NCI-H1694 (cell line): ENCODE measurements at regions not wholly inside any gene's neighbourhood (a gene's known extent, or its start where the extent isn't known, plus 50 kb on each side); places are given as distances from the start of the nearest gene placed in this dataset.
"Not testable (repeated sequence)": the region's sequence is repeated elsewhere in the genome, so short reads cannot be mapped to it uniquely, and the experiment has no call there.

Source experiments
- DNase-seq: peaks from one replicate; lab custom pipeline; 2025; lab: John Stamatoyannopoulos, UW

DNA sequence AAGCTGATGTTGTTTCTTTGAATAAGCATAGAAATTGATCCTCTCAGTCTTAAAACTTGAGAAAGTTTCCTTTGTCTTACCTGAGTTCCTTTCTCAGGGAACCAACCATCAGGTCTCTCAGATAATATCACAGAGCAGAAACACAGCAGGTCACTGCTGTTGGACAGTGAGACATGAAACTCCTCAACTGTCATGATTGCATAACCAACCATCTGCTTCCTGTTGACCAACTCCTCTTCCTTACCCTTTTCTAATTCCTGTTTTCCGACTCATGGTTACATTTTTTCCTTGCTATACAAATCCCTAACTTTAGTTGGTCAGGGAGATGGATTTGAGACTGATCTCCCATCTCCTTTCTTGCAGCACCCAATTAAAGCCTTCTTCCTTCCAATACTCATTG, 845.3 kb downstream of the FAM181B start:
- DNase-seq: no peak

GRCh38 chr11:81887671-81888070, 846.0 kb downstream of the FAM181B start:
- no peak for DNase-seq

- no peak for DNase-seq
Measured at GRCh38 chr11:81886406-81887075, 847.1 kb downstream of the FAM181B start.

- DNase-seq: no peak
Measured at GRCh38 chr11:81874635-81875034, 859.0 kb downstream of the FAM181B start.

GRCh38 chr11:81870815-81871214, 862.8 kb downstream of the FAM181B start:
- no peak for DNase-seq

- DNase-seq: no peak
Measured at GRCh38 chr11:81870066-81870412, 863.6 kb downstream of the FAM181B start.

DNA sequence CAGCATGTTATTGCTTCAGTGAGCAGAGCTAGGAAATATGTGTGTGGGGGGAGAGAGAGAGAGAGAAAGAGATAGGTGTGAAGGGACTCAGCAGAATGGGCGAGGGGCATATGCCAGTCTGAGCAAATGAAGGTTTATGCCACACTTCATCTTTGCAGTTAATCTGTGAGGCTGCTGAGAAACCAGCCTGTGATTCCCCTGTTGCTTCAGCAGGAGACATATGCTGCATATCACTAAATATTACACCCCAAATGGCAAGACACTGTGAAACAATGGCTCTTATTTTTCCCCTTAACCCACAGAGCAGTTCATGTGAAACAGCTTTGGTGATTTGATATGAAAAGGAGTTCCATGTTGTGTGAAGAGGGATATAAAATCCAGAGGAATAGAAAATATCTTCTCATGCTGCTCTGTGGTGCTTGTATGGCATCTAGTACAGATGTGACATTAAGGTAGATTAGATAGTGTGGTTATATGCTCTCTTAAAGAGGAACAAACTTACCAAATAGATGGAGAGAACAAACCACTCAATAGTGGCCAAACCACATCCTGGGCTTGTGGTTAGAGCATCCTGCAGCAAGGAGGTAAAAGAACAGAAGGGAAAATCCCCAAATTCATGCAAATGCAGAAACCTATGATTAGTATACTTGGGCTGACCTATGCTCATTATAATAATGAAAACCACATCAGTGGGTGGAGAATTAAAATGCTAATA, 864.2 kb downstream of the FAM181B start:
- no peak for DNase-seq

GRCh38 chr11:81866896-81867295, 866.8 kb downstream of the FAM181B start:
- no peak for DNase-seq

- no peak for DNase-seq
Measured at GRCh38 chr11:81857386-81857785, 876.3 kb downstream of the FAM181B start.

GRCh38 chr11:81853791-81854190, 879.9 kb downstream of the FAM181B start:
- DNase-seq: no peak

- DNase-seq: peak; percentile 63
Measured at GRCh38 chr11:81852896-81853295, 880.8 kb downstream of the FAM181B start.

DNA sequence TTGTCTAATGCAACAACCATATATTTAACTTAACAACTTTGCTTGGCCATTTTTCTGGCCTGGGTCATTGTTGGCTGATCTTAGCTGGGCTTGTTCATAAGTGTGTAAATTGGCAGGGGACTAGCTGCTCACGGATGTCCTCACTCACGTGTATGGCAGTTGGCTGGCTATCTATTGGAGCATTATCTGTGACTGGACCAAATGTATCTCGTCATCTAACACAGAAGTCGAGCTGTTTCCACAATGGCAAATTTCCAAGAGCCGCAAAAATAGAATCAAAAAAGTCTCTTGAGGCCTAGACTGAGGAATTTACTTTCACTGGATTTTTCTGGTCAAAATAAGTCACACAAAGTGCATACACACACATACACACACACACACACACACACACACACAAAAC, 893.3 kb downstream of the FAM181B start:
- DNase-seq: no peak

- no peak for DNase-seq
Measured at GRCh38 chr11:81839976-81840375, 893.7 kb downstream of the FAM181B start.

GRCh38 chr11:81839016-81839415, 894.6 kb downstream of the FAM181B start:
- DNase-seq: no peak

- no peak for DNase-seq
Measured at GRCh38 chr11:81829976-81830375, 903.7 kb downstream of the FAM181B start.

- DNase-seq: no peak
Measured at GRCh38 chr11:81825346-81825745, 908.3 kb downstream of the FAM181B start.

DNA sequence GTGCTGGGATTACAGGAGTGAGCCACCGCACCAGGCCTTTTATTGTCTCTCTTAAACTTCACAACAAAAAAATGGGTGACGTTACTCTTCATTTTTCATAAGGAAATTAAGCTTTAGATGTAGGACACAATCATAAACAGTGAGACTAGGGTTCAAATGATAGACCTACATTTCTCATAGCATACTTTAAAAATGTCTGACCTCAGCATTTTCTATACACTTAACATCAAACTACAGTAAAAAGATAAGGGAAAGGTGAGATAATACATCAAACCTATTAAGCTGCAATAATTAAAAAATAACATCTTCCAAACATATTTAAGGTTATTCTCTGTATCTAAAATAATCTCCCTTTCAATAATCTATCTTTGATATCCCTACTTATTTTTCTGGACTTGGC, 914.2 kb downstream of the FAM181B start:
- DNase-seq: no peak

DNA sequence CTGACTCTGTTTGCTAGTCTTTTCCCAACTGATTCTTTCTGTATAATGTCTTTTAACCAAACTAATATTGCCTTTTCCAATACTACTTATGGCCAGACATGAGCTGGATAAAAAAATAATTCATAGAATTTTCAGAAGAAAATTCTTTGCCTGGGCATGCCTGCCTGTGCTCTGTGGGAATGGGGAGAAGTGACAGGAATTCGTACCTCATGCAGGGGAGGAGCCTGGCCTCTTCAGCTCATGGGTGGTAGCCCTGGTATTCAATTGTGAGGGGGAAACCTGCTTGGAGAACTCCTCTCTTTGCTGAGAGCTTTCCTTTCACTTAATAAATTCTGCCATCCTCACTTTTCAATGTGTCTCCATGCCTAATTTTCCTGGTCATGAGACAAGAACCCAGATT, 928.8 kb downstream of the FAM181B start:
- no peak for DNase-seq

DNA sequence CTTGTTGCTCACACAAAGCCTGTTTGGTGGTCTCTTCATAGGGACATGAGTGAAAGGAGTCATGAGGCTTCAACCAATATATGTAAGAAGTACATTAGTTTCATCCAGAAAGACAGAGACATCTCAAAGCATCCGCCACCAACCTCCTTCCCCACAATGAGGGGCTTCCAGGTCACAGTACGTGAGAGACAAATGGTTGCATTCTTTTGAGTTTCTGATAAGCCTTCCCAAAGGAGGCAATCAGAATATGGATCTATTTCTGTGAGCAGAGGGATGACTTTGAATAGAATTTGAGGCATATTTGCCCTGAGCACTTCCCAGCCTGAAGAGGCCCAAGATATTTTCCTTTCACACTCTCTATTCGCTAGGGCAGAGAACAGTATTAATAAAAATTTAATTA, 931.1 kb downstream of the FAM181B start:
- DNase-seq: no peak

GRCh38 chr11:81792416-81792815, 941.2 kb downstream of the FAM181B start:
- no peak for DNase-seq

- DNase-seq: peak; percentile 17
Measured at GRCh38 chr11:81787584-81788049, 946.0 kb downstream of the FAM181B start.

DNA sequence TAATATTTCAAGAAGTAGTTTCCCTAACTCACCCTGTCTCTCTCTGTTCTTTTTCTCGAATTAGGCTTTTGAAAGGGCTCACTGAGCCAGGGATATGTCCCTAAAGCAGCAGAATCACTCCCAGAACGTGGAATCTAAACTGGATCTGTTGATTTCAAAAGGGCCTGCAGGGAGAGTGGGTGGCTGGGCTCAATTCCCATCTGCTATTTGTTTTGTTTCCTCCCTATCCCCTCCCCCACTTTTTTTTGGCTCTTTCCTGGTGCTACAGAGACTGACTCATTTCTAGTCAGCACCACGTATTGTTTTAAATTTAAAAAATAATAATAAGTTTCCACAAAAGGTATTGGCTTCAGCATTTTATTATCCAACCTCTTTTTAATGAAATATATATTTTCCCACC, 961.5 kb downstream of the FAM181B start:
- peak; percentile 29 for DNase-seq

DNA sequence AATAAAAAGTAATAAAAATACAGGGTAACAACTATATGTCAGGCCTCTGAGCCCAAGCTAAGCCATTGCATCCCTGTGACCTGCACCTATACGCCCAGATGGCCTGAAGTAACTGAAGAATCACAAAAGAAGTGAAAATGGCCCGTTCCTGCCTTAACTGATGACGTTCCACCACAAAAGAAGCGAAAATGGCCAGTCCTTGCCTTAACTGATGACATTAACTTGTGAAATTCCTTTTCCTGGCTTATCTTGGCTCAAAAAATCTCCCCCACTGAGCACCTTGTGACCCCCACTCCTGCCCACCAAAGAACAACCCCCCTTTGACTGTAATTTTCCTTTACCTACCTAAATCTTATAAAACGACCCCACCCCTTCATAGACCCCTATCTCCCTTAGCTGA, 963.8 kb downstream of the FAM181B start:
- DNase-seq: not testable (repeated sequence)
